Suprapubic skin (tissue), 3 donors: ENCODE measurements at regions not wholly inside any gene's neighbourhood (a gene's known extent, or its start where the extent isn't known, plus 50 kb on each side); places are given as distances from the start of the nearest gene placed in this dataset.

Experiments used
- EP300 ChIP-seq: sonication (generic); formaldehyde crosslinking; IDR thresholded peaks from one replicate; pipeline ENCODE4 v1.6.1; 2017; ENCODE audit warnings: antibody characterized with exemption
- POLR2A ChIP-seq, 2 donors: fragments of 450-650 bp; IDR thresholded peaks; one replicate each; pipeline ENCODE4 v1.6.1; 2017; ENCODE audit warnings: antibody characterized with exemption in 2 of 2, mild to moderate bottlenecking in 2 of 2, moderate library complexity in 2 of 2
- TF ChIP-seq, protein P1 (sequence below), 2 donors: fragments of 200-600 bp in 1 of 2; fragments of 450-650 bp in 1 of 2; sonication (generic) in 1 of 2; IDR thresholded peaks; one replicate each; pipeline ENCODE4 v1.5.1; 2016 to 2019; ENCODE audit warnings: antibody characterized with exemption in 2 of 2, mild to moderate bottlenecking in 1 of 2, moderate library complexity in 1 of 2

DNA sequence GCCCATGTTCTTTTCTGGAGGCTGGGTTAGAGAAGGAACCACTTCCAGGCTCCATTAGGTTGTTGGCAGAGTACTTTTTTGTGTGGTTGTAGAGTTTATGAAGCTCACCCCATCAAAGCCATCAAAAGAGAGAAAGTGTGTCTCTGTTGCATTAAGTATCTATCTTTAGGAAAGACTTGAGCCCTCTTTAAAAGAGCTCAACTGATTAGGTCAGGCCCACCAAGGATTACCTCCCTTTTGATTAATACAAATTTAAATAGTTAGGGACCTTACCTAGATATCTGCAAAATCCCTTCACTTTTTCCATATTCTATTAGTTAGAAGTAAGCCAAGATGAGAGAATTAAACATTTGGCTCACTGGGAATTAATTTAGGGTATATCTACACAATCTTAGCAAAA lies 460.4 kb downstream of the PPARGC1A start:
- no peak for TF ChIP-seq POLR2A (IDR thresholded peaks at IDR 0.05)
- TF ChIP-seq, protein P1, sequence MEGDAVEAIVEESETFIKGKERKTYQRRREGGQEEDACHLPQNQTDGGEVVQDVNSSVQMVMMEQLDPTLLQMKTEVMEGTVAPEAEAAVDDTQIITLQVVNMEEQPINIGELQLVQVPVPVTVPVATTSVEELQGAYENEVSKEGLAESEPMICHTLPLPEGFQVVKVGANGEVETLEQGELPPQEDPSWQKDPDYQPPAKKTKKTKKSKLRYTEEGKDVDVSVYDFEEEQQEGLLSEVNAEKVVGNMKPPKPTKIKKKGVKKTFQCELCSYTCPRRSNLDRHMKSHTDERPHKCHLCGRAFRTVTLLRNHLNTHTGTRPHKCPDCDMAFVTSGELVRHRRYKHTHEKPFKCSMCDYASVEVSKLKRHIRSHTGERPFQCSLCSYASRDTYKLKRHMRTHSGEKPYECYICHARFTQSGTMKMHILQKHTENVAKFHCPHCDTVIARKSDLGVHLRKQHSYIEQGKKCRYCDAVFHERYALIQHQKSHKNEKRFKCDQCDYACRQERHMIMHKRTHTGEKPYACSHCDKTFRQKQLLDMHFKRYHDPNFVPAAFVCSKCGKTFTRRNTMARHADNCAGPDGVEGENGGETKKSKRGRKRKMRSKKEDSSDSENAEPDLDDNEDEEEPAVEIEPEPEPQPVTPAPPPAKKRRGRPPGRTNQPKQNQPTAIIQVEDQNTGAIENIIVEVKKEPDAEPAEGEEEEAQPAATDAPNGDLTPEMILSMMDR (IDR thresholded peaks at IDR 0.05) = no peak
- no peak for TF ChIP-seq EP300
